ENCODE measurements at regions not wholly inside any gene's neighbourhood (a gene's known extent, or its start where the extent isn't known, plus 50 kb on each side); places are given as distances from the start of the nearest gene placed in this dataset.
A peak's percentile ranks its signal among the peaks of the same experiment; 100 is the strongest.

DNA sequence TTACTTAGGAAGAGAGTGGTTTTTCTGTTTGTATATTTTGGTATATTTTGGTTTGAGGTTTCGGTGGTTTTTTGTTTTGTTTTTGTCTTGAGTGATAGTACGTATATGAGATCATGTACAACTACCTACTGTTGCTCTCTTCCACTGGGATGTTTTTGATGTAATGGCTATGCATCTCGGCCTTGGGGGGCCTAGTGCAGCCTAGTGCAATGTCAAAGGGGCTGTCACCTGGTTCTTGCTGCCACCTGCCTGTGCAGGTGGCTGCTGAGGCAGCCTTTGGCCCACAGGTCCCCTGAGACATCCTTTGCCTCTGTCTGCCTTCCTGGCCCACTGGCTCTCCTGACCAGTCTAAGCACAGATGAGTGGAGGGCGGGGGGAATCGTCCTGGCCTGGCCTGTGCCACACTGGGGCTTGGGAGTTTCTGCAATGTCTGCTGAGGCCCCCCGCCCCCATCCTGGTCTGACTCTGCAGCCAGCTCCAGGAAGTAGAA is 546.6 kb downstream of the CD83 start (continued):
- TF ChIP-seq ESRRA (IDR thresholded peaks at IDR 0.05; ENCODE audit: low read length) (no peak), EED (IDR thresholded peaks at IDR 0.05; ENCODE audit: low read depth) (peak; percentile 59), RFX5 (IDR thresholded peaks at IDR 0.05; ENCODE audit: low read depth, low read length) (no peak), PML (IDR thresholded peaks at IDR 0.05; ENCODE audit: low read length) (no peak), RB1 (IDR thresholded peaks at IDR 0.05; ENCODE audit: borderline replicate concordance) (no peak), TBL1XR1 (IDR thresholded peaks at IDR 0.05; ENCODE audit: low read depth, low read length) (peak; percentile 17; the same call in 1 of the 2 replicates), RUNX3 (IDR thresholded peaks at IDR 0.05; ENCODE audit: low read length) (peak; percentile 94), RAD21 (IDR thresholded peaks at IDR 0.05; ENCODE audit: insufficient read depth, low read depth, low read length) (no peak), ZNF24 (IDR thresholded peaks at IDR 0.05) (no peak), YY1 (IDR thresholded peaks at IDR 0.05; ENCODE audit: low read depth, low read length) (0 out of 2 replicates have a peak, but pooled peaks have one; percentile 11), RAD51 (IDR thresholded peaks at IDR 0.05) (no peak), EGR1 (IDR thresholded peaks at IDR 0.05; ENCODE audit: borderline replicate concordance in 1 of 2, low read depth in 2 of 2, low read length in 2 of 2) (no peak), TAF1 (IDR thresholded peaks at IDR 0.05; ENCODE audit: borderline replicate concordance, low read depth, low read length) (no peak), JUNB (IDR thresholded peaks at IDR 0.05) (peak; percentile 41), GABPA (IDR thresholded peaks at IDR 0.05; ENCODE audit: low read depth) (no peak), TCF12 (IDR thresholded peaks at IDR 0.05; ENCODE audit: low read depth, low read length) (peak; percentile 81; the same call in 1 of the 2 replicates)
- TF ChIP-seq, protein P1, sequence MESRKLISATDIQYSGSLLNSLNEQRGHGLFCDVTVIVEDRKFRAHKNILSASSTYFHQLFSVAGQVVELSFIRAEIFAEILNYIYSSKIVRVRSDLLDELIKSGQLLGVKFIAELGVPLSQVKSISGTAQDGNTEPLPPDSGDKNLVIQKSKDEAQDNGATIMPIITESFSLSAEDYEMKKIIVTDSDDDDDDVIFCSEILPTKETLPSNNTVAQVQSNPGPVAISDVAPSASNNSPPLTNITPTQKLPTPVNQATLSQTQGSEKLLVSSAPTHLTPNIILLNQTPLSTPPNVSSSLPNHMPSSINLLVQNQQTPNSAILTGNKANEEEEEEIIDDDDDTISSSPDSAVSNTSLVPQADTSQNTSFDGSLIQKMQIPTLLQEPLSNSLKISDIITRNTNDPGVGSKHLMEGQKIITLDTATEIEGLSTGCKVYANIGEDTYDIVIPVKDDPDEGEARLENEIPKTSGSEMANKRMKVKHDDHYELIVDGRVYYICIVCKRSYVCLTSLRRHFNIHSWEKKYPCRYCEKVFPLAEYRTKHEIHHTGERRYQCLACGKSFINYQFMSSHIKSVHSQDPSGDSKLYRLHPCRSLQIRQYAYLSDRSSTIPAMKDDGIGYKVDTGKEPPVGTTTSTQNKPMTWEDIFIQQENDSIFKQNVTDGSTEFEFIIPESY (IDR thresholded peaks at IDR 0.05) = no peak
- TF ChIP-seq, protein P2, sequence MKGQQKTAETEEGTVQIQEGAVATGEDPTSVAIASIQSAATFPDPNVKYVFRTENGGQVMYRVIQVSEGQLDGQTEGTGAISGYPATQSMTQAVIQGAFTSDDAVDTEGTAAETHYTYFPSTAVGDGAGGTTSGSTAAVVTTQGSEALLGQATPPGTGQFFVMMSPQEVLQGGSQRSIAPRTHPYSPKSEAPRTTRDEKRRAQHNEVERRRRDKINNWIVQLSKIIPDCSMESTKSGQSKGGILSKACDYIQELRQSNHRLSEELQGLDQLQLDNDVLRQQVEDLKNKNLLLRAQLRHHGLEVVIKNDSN (IDR thresholded peaks at IDR 0.05; ENCODE audit: borderline replicate concordance, extremely low read length, insufficient read depth, low read depth, low read length) = no peak
- TF ChIP-seq, protein P3, sequence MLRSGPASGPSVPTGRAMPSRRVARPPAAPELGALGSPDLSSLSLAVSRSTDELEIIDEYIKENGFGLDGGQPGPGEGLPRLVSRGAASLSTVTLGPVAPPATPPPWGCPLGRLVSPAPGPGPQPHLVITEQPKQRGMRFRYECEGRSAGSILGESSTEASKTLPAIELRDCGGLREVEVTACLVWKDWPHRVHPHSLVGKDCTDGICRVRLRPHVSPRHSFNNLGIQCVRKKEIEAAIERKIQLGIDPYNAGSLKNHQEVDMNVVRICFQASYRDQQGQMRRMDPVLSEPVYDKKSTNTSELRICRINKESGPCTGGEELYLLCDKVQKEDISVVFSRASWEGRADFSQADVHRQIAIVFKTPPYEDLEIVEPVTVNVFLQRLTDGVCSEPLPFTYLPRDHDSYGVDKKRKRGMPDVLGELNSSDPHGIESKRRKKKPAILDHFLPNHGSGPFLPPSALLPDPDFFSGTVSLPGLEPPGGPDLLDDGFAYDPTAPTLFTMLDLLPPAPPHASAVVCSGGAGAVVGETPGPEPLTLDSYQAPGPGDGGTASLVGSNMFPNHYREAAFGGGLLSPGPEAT (IDR thresholded peaks at IDR 0.05; ENCODE audit: low read depth) = 0 out of 2 replicates have a peak, but pooled peaks have one; percentile 69
- TF ChIP-seq, protein P4, sequence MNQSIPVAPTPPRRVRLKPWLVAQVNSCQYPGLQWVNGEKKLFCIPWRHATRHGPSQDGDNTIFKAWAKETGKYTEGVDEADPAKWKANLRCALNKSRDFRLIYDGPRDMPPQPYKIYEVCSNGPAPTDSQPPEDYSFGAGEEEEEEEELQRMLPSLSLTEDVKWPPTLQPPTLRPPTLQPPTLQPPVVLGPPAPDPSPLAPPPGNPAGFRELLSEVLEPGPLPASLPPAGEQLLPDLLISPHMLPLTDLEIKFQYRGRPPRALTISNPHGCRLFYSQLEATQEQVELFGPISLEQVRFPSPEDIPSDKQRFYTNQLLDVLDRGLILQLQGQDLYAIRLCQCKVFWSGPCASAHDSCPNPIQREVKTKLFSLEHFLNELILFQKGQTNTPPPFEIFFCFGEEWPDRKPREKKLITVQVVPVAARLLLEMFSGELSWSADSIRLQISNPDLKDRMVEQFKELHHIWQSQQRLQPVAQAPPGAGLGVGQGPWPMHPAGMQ (IDR thresholded peaks at IDR 0.05; ENCODE audit: borderline replicate concordance) = peak; percentile 50; the same call in 1 of the 2 replicates
- TF ChIP-seq, protein P5, sequence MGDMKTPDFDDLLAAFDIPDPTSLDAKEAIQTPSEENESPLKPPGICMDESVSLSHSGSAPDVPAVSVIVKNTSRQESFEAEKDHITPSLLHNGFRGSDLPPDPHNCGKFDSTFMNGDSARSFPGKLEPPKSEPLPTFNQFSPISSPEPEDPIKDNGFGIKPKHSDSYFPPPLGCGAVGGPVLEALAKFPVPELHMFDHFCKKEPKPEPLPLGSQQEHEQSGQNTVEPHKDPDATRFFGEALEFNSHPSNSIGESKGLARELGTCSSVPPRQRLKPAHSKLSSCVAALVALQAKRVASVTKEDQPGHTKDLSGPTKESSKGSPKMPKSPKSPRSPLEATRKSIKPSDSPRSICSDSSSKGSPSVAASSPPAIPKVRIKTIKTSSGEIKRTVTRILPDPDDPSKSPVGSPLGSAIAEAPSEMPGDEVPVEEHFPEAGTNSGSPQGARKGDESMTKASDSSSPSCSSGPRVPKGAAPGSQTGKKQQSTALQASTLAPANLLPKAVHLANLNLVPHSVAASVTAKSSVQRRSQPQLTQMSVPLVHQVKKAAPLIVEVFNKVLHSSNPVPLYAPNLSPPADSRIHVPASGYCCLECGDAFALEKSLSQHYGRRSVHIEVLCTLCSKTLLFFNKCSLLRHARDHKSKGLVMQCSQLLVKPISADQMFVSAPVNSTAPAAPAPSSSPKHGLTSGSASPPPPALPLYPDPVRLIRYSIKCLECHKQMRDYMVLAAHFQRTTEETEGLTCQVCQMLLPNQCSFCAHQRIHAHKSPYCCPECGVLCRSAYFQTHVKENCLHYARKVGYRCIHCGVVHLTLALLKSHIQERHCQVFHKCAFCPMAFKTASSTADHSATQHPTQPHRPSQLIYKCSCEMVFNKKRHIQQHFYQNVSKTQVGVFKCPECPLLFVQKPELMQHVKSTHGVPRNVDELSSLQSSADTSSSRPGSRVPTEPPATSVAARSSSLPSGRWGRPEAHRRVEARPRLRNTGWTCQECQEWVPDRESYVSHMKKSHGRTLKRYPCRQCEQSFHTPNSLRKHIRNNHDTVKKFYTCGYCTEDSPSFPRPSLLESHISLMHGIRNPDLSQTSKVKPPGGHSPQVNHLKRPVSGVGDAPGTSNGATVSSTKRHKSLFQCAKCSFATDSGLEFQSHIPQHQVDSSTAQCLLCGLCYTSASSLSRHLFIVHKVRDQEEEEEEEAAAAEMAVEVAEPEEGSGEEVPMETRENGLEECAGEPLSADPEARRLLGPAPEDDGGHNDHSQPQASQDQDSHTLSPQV (IDR thresholded peaks at IDR 0.05) = no peak

Data from GM12878 (cell line).